ENCODE measurements at regions not wholly inside any gene's neighbourhood (a gene's known extent, or its start where the extent isn't known, plus 50 kb on each side); places are given as distances from the start of the nearest gene placed in this dataset.

GRCh38 chr13:97548711-97549110, 114.7 kb downstream of the RAP2A start:
- TF ChIP-seq SIN3A (IDR thresholded peaks at IDR 0.05; ENCODE audit: borderline replicate concordance, insufficient read depth, low read length) (no peak), POLR2AphosphoS5 (IDR thresholded peaks at IDR 0.05; ENCODE audit: low read depth, low read length) (no peak), TAF1 (IDR thresholded peaks at IDR 0.05; ENCODE audit: borderline replicate concordance, insufficient read depth, low read length) (no peak), FOXP2 (optimal IDR thresholded peaks at IDR 0.05; ENCODE audit: borderline replicate concordance, extremely low read depth, extremely low read length, insufficient read depth) (no peak)
- TF ChIP-seq, protein P1, sequence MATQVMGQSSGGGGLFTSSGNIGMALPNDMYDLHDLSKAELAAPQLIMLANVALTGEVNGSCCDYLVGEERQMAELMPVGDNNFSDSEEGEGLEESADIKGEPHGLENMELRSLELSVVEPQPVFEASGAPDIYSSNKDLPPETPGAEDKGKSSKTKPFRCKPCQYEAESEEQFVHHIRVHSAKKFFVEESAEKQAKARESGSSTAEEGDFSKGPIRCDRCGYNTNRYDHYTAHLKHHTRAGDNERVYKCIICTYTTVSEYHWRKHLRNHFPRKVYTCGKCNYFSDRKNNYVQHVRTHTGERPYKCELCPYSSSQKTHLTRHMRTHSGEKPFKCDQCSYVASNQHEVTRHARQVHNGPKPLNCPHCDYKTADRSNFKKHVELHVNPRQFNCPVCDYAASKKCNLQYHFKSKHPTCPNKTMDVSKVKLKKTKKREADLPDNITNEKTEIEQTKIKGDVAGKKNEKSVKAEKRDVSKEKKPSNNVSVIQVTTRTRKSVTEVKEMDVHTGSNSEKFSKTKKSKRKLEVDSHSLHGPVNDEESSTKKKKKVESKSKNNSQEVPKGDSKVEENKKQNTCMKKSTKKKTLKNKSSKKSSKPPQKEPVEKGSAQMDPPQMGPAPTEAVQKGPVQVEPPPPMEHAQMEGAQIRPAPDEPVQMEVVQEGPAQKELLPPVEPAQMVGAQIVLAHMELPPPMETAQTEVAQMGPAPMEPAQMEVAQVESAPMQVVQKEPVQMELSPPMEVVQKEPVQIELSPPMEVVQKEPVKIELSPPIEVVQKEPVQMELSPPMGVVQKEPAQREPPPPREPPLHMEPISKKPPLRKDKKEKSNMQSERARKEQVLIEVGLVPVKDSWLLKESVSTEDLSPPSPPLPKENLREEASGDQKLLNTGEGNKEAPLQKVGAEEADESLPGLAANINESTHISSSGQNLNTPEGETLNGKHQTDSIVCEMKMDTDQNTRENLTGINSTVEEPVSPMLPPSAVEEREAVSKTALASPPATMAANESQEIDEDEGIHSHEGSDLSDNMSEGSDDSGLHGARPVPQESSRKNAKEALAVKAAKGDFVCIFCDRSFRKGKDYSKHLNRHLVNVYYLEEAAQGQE (IDR thresholded peaks at IDR 0.05; ENCODE audit: insufficient read depth in 1 of 2, low read depth in 2 of 2, low read length in 2 of 2) = no peak

GRCh38 chr13:97549201-97549600, 115.2 kb downstream of the RAP2A start:
- TF ChIP-seq SIN3A (IDR thresholded peaks at IDR 0.05; ENCODE audit: borderline replicate concordance, insufficient read depth, low read length) = no peak
- TF ChIP-seq TAF1 (IDR thresholded peaks at IDR 0.05; ENCODE audit: borderline replicate concordance, insufficient read depth, low read length) = no peak
- no peak for TF ChIP-seq POLR2AphosphoS5 (IDR thresholded peaks at IDR 0.05; ENCODE audit: low read depth, low read length)
- no peak for TF ChIP-seq FOXP2 (optimal IDR thresholded peaks at IDR 0.05; ENCODE audit: borderline replicate concordance, extremely low read depth, extremely low read length, insufficient read depth)
- TF ChIP-seq, protein P1 (IDR thresholded peaks at IDR 0.05; ENCODE audit: insufficient read depth in 1 of 2, low read depth in 2 of 2, low read length in 2 of 2) = no peak

GRCh38 chr13:97554496-97554895, 120.5 kb downstream of the RAP2A start:
- TF ChIP-seq POLR2AphosphoS5 (IDR thresholded peaks at IDR 0.05; ENCODE audit: low read depth, low read length) (no peak), SIN3A (IDR thresholded peaks at IDR 0.05; ENCODE audit: borderline replicate concordance, insufficient read depth, low read length) (no peak), FOXP2 (optimal IDR thresholded peaks at IDR 0.05; ENCODE audit: borderline replicate concordance, extremely low read depth, extremely low read length, insufficient read depth) (no peak)
- TF ChIP-seq, protein P1 (IDR thresholded peaks at IDR 0.05; ENCODE audit: insufficient read depth in 1 of 2, low read depth in 2 of 2, low read length in 2 of 2) = no peak

- no peak for TF ChIP-seq SIN3A (IDR thresholded peaks at IDR 0.05; ENCODE audit: borderline replicate concordance, insufficient read depth, low read length)
- TF ChIP-seq, protein P1 (IDR thresholded peaks at IDR 0.05; ENCODE audit: insufficient read depth in 1 of 2, low read depth in 2 of 2, low read length in 2 of 2) = no peak
- TF ChIP-seq TAF1 (IDR thresholded peaks at IDR 0.05; ENCODE audit: borderline replicate concordance, insufficient read depth, low read length) = no peak
- no peak for TF ChIP-seq FOXP2 (optimal IDR thresholded peaks at IDR 0.05; ENCODE audit: borderline replicate concordance, extremely low read depth, extremely low read length, insufficient read depth)
- no peak for TF ChIP-seq POLR2AphosphoS5 (IDR thresholded peaks at IDR 0.05; ENCODE audit: low read depth, low read length)
Measured at GRCh38 chr13:97555034-97555433, 121.1 kb downstream of the RAP2A start.

DNA sequence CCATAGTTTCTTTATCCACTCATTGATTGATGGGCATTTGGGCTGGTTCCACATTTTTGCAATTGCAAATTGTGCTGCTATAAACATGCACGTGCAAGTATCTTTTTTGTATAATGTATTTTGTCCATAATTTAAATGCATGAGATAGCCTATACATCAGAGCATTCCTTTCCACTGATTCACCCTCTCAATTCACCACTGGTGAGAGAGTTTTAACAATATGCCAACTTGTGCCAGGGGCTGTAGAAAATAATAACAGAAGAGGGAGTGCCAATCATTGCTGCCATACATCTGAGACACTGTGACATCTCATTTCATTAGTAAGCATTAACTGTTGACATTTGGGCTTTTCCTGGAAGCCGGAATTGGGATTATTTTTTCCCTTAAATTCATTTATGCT, 125.1 kb downstream of the RAP2A start:
- no peak for TF ChIP-seq FOXP2 (optimal IDR thresholded peaks at IDR 0.05; ENCODE audit: borderline replicate concordance, extremely low read depth, extremely low read length, insufficient read depth)
- TF ChIP-seq, protein P1 (IDR thresholded peaks at IDR 0.05; ENCODE audit: insufficient read depth in 1 of 2, low read depth in 2 of 2, low read length in 2 of 2) = no peak
- no peak for TF ChIP-seq SIN3A (IDR thresholded peaks at IDR 0.05; ENCODE audit: borderline replicate concordance, insufficient read depth, low read length)
- no peak for TF ChIP-seq POLR2AphosphoS5 (IDR thresholded peaks at IDR 0.05; ENCODE audit: low read depth, low read length)
- TF ChIP-seq TAF1 (IDR thresholded peaks at IDR 0.05; ENCODE audit: borderline replicate concordance, insufficient read depth, low read length) = no peak

All from PFSK-1 (cell line).